Adrenal gland (tissue), 9 donors: ENCODE measurements at regions not wholly inside any gene's neighbourhood (a gene's known extent, or its start where the extent isn't known, plus 50 kb on each side); places are given as distances from the start of the nearest gene placed in this dataset.

Experiments
- DNase-seq, 7 donors: peaks; one replicate each; pipeline ENCODE4 v3.0.0-alpha.2; 2019 to 2020
- H3K27ac ChIP-seq, 5 donors: fragments of 200-600 bp; sonication (generic) in 4 of 5; 1 replicate in 3 of 5; 2 replicates in 2 of 5; pipeline versions ENCODE4 v1.5.1 to v1.8.0; 2016 to 2020; ENCODE audit warnings: mild to moderate bottlenecking in 1 of 5
- H3K27me3 ChIP-seq: fragments of 200-600 bp; 2 replicates; pipeline ENCODE4 v1.8.0; 2021
- H3K36me3 ChIP-seq, 2 donors: fragments of 200-600 bp; replicated peaks in 1 of 2; 1 replicate in 1 of 2; 2 replicates in 1 of 2; pipeline versions ENCODE4 v1.5.1 to v1.8.0; 2018 to 2022
- H3K4me1 ChIP-seq, 2 donors: fragments of 200-600 bp; replicated peaks in 1 of 2; 1 replicate in 1 of 2; 2 replicates in 1 of 2; pipeline versions ENCODE4 v1.5.1 to v1.8.0; 2018 to 2021
- H3K4me3 ChIP-seq, 4 donors: fragments of 200-600 bp; sonication (generic) in 3 of 4; one replicate each; pipeline ENCODE4 v1.5.1; 2016 to 2018
- H3K9me3 ChIP-seq, 3 donors: fragments of 200-600 bp; sonication (generic) in 1 of 3; replicated peaks in 1 of 3; 1 replicate in 2 of 3; 2 replicates in 1 of 3; pipeline versions ENCODE4 v1.5.1 to v1.8.0; 2016 to 2021
- CTCF ChIP-seq, 6 experiments: fragments of 450-650 bp in 4 of 6; fragments of 200-600 bp in 2 of 6; sonication (generic) in 1 of 6; IDR thresholded peaks; 1 replicate in 5 of 6; 2 replicates in 1 of 6; pipeline versions ENCODE4 v1.5.1 to v1.8.0; 2016 to 2021; ENCODE audit warnings: antibody characterized with exemption in 6 of 6, mild to moderate bottlenecking in 2 of 6, moderate library complexity in 1 of 6
- POLR2A ChIP-seq, 2 donors: fragments of 450-650 bp; IDR thresholded peaks; one replicate each; pipeline ENCODE4 v1.6.1; 2017; ENCODE audit warnings: antibody characterized with exemption in 2 of 2, mild to moderate bottlenecking in 2 of 2, moderate library complexity in 1 of 2
- WGBS, 4 donors: extraction: QIAGEN DNeasy Blood & Tissue Kit in 2 of 4; methylation state at CpG; one replicate each; pipeline versions ENCODE4 v1.1.5 to v1.1.7; 2013 to 2017; 5-methylcytosine and 5-hydroxymethylcytosine counted together
- intact Hi-C, 2 donors: fragments of 100-400 bp; cut with DNase I; formaldehyde crosslinking; loops; one replicate each; pipeline versions ENCODE4 v1.14.1 to v1.15.0; 2022 to 2023
- donor health status: healthy with polysubstance abuse.
- donor health status: Bipolar disorder and iron deficiency.
- donor health status: DM: yes; HTN: yes; CAD: no.
- donor health status: DM: no; HTN: no; CAD: no.
- donor health status: DM: no; HTN: no; CAD: no.

DNA sequence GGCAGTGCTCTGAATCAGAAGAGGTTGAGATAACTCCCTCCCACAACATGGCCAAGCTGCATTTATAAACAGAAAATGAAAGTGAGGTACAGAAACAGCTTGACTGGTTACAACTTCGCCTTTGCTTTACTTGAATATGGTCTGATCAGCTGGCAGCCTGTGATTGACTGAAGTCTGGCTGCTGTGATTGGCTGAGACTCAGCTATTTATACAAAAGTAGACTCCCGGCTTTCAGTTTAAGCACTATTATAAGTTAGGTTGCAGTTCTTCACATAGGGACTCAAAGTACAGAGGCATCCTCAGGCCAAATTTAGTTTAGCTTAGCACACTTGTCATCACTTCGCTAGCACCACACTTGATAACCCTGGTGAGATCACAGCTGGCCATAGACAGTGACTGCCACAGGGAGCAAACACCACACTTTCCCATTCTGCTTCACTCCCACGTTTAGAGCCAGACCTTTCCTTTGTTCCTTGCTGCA is 362.6 kb downstream of the EPM2A start:
- Histone ChIP-seq H3K27ac (no peak overlapping the region), H3K36me3 (no peaks in the 10 kb centered on the region), H3K9me3 (no peaks in the 10 kb centered on the region), H3K27me3 (no peaks in the 10 kb centered on the region), H3K4me3 (no peak overlapping the region), H3K4me1 (no peaks in the 10 kb centered on the region)
- intact Hi-C loops = no loop called here
- DNase-seq = no peak
- WGBS, 4 donors = 63 to 73% (median 68%) methylated on average over 4 of the region's 4 CpGs
- no peak for TF ChIP-seq POLR2A (IDR thresholded peaks at IDR 0.05)
- no peak for TF ChIP-seq CTCF (IDR thresholded peaks at IDR 0.05)

DNA sequence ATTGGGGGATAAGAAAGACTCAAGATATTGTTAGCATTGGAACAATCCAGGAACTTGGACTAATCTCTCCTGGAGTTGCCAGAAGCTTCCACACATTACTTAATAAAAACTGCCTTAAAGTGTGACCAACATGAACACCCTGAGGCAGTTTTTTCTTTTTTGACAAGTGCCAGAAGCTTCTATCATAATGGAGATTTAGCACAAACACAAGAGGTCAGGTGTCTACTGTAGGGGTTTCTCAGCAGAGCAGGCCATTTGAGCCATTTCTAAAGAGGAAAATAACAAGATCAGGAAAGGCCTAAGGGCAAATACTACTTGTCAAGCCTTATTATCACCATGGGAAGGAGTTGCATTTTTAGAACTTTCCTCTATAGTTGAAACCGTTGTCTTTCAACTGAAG is 361.5 kb downstream of the EPM2A start:
- WGBS, 4 donors = 68 to 92% (median 82%) methylated on average over 1 of the region's 1 CpG
- Histone ChIP-seq H3K27ac (no peak overlapping the region), H3K27me3 (no peaks in the 10 kb centered on the region), H3K36me3 (no peaks in the 10 kb centered on the region), H3K4me1 (no peaks in the 10 kb centered on the region), H3K4me3 (no peak overlapping the region), H3K9me3 (no peaks in the 10 kb centered on the region)
- no peak for TF ChIP-seq CTCF (IDR thresholded peaks at IDR 0.05)
- TF ChIP-seq POLR2A (IDR thresholded peaks at IDR 0.05) = no peak
- intact Hi-C loops = no loop called here
- DNase-seq = no peak

DNA sequence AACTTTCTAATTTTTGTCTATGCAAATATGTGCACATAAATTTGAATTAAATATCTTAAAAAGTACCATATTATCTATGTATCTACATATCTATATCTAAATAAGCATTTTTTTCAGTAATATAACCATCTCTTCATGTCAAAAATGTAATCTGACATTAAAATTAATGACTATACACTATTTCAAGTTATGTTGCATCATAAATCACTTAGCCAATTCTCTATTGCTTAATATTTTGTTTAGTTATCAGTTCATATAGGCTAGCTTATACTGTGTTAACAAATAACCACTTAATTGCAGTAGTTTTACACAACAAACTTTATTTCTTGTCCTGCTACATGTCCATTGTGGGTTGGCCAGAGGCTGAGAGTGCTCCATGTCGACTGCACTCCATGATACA is 360.8 kb downstream of the EPM2A start:
- H3K4me3 ChIP-seq = no peak overlapping the region
- WGBS, 4 donors = 67 to 82% (median 76%) methylated on average over 1 of the region's 1 CpG
- no peaks in the 10 kb centered on the region for H3K4me1 ChIP-seq
- TF ChIP-seq CTCF (IDR thresholded peaks at IDR 0.05) (no peak), POLR2A (IDR thresholded peaks at IDR 0.05) (no peak)
- DNase-seq = no peak
- H3K36me3 ChIP-seq = no peaks in the 10 kb centered on the region
- H3K27me3 ChIP-seq = no peaks in the 10 kb centered on the region
- H3K27ac ChIP-seq = no peak overlapping the region
- H3K9me3 ChIP-seq = peaks cover 0 to under 1% (median 0%) of the 10 kb centered on the region in 3 donors
- intact Hi-C loops = no loop called here

- DNase-seq = no peak
- WGBS, 4 donors = 63 to 82% (median 70%) methylated on average over 4 of the region's 4 CpGs
- intact Hi-C loops = no loop called here
Observed at GRCh38 chr6:145375502-145375901, 359.8 kb downstream of the EPM2A start.

More at GRCh38 chr6:145375502-145375901, 359.8 kb downstream of the EPM2A start:
- Histone ChIP-seq H3K27me3 (no peaks in the 10 kb centered on the region), H3K4me1 (no peaks in the 10 kb centered on the region), H3K9me3 (peaks cover 0 to 3% (median 0%) of the 10 kb centered on the region in 3 donors), H3K36me3 (no peaks in the 10 kb centered on the region), H3K4me3 (no peak overlapping the region), H3K27ac (no peak overlapping the region)
- TF ChIP-seq POLR2A (IDR thresholded peaks at IDR 0.05) = no peak
- no peak for TF ChIP-seq CTCF (IDR thresholded peaks at IDR 0.05)
